ENCODE measurements at regions not wholly inside any gene's neighbourhood (a gene's known extent, or its start where the extent isn't known, plus 50 kb on each side); places are given as distances from the start of the nearest gene placed in this dataset.

GRCh38 chr18:40208958-40209357, 1746.1 kb upstream of the PIK3C3 start:
- H3K27ac ChIP-seq: no peak overlapping the region
- WGBS, 2 donors: 87 to 91% methylated on average over 2 of the region's 2 CpGs
- TF ChIP-seq EP300 (IDR thresholded peaks at IDR 0.05): no peak
- no peak for TF ChIP-seq CTCF (IDR thresholded peaks at IDR 0.05)
- no peak for TF ChIP-seq POLR2A (IDR thresholded peaks at IDR 0.05)
- no peak for TF ChIP-seq POLR2AphosphoS5 (IDR thresholded peaks at IDR 0.05)
- H3K27me3 ChIP-seq: no peaks in the 10 kb centered on the region
- no peaks in the 10 kb centered on the region for H3K4me1 ChIP-seq
- intact Hi-C loops (cut with DNase I): no loop called here
- no peak for DNase-seq
- no peak overlapping the region for H3K4me3 ChIP-seq
- no peaks in the 10 kb centered on the region for H3K9me3 ChIP-seq
- no peaks in the 10 kb centered on the region for H3K36me3 ChIP-seq

- no peak for TF ChIP-seq POLR2A (IDR thresholded peaks at IDR 0.05)
- TF ChIP-seq CTCF (IDR thresholded peaks at IDR 0.05): no peak
- no peak for TF ChIP-seq POLR2AphosphoS5 (IDR thresholded peaks at IDR 0.05)
- TF ChIP-seq EP300 (IDR thresholded peaks at IDR 0.05): no peak
- Histone ChIP-seq H3K9me3 (no peaks in the 10 kb centered on the region), H3K36me3 (no peaks in the 10 kb centered on the region), H3K4me3 (no peak overlapping the region), H3K27me3 (no peaks in the 10 kb centered on the region), H3K4me1 (no peaks in the 10 kb centered on the region), H3K27ac (no peak overlapping the region)
- intact Hi-C loops (cut with DNase I): no loop called here
- WGBS, 2 donors: 18 to 66% methylated on average over 3 of the region's 3 CpGs
- DNase-seq: no peak
Observed at GRCh38 chr18:40197711-40198110, 1757.3 kb upstream of the PIK3C3 start.

DNA sequence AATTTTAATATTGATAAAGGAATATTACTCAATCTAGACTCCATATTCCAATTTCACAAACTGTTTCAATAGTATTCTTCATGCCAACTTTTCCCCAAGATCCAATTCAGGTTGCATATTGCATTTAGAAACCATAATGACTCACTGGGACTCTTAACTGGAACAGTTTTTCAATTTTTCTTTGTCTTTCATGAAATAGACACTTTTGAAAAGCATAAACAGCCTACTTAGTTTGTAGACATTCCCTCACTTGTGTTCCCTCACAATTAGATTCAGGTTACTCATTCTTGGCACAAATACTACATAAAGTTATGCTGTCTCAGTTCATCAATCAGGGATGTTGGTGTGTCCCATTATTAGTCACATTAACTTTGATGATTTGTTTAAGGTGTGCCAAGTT, 1768.4 kb upstream of the PIK3C3 start:
- no peaks in the 10 kb centered on the region for H3K9me3 ChIP-seq
- no peaks in the 10 kb centered on the region for H3K36me3 ChIP-seq
- H3K27ac ChIP-seq: no peak overlapping the region
- no peak for DNase-seq
- no peaks in the 10 kb centered on the region for H3K4me1 ChIP-seq
- no peak overlapping the region for H3K4me3 ChIP-seq
- no peaks in the 10 kb centered on the region for H3K27me3 ChIP-seq
- intact Hi-C loops (cut with DNase I): no loop called here
- TF ChIP-seq POLR2AphosphoS5 (IDR thresholded peaks at IDR 0.05) (no peak), EP300 (IDR thresholded peaks at IDR 0.05) (no peak), CTCF (IDR thresholded peaks at IDR 0.05) (no peak), POLR2A (IDR thresholded peaks at IDR 0.05) (no peak)

DNA sequence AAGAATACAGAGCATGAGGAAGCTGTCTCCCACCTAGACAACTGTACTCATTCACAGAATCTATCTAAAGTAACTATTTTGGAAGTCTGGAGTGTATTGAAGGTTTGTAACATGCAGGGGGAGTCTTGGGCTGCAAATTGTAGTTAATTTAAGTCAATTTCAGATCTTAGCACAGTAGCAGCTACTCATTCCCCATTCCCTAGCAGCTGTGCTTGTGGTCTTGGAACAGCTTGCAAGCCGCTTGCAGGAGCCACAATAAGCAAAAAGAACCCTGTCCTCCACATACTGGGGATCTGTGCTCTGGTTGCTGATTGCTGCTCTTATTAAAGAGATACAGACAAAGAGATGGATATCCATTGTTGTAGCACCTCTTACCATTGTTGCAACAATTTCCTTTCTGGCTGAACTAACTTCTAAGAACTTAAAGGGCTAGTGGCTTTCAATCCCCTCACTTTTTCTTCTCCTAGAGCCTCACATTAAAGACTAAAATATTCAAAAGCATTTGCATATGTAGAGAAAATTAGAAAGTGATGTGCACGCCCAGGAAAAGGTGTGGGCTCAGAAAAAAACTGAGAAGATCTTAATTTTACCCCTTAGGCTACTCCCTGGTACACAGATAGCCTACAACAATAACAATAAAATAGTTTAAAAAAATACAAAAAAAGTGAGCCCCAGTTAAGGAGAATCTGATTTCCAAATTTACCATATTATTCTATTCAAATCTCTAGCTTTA, 1775.1 kb upstream of the PIK3C3 start:
- TF ChIP-seq POLR2AphosphoS5 (IDR thresholded peaks at IDR 0.05) (no peak), POLR2A (IDR thresholded peaks at IDR 0.05) (no peak), CTCF (IDR thresholded peaks at IDR 0.05) (no peak), EP300 (IDR thresholded peaks at IDR 0.05) (no peak)
- WGBS, 2 donors: 66 to 81% methylated on average over 2 of the region's 2 CpGs
- Histone ChIP-seq H3K36me3 (no peaks in the 10 kb centered on the region), H3K9me3 (no peaks in the 10 kb centered on the region), H3K4me1 (no peaks in the 10 kb centered on the region), H3K27ac (no peak overlapping the region), H3K27me3 (no peaks in the 10 kb centered on the region), H3K4me3 (no peak overlapping the region)
- DNase-seq: no peak
- intact Hi-C loops (cut with DNase I): no loop called here

GRCh38 chr18:40168026-40168425, 1787.0 kb upstream of the PIK3C3 start:
- Histone ChIP-seq H3K36me3 (no peaks in the 10 kb centered on the region), H3K27ac (no peak overlapping the region), H3K27me3 (no peaks in the 10 kb centered on the region), H3K9me3 (no peaks in the 10 kb centered on the region), H3K4me1 (no peaks in the 10 kb centered on the region), H3K4me3 (no peak overlapping the region)
- 79 to 89% methylated on average over 1 of the region's 1 CpG for WGBS, 2 donors
- TF ChIP-seq CTCF (IDR thresholded peaks at IDR 0.05): no peak
- no peak for TF ChIP-seq POLR2AphosphoS5 (IDR thresholded peaks at IDR 0.05)
- no peak for TF ChIP-seq EP300 (IDR thresholded peaks at IDR 0.05)
- no peak for TF ChIP-seq POLR2A (IDR thresholded peaks at IDR 0.05)
- intact Hi-C loops (cut with DNase I): no loop called here
- DNase-seq: no peak

All from sigmoid colon (tissue), 6 donors.